ENCODE measurements at regions not wholly inside any gene's neighbourhood (a gene's known extent, or its start where the extent isn't known, plus 50 kb on each side); places are given as distances from the start of the nearest gene placed in this dataset.

- TF ChIP-seq POLR2A (IDR thresholded peaks at IDR 0.05; ENCODE audit: low read length): no peak
- no peak for TF ChIP-seq GATA1 (IDR thresholded peaks at IDR 0.05; ENCODE audit: low read depth, low read length)
Observed at GRCh38 chr9:103364753-103365152, 369.6 kb downstream of the CYLC2 start.

All from erythroblast (primary cell).